Midbrain (tissue), 1 donor: ENCODE measurements at regions not wholly inside any gene's neighbourhood (a gene's known extent, or its start where the extent isn't known, plus 50 kb on each side); places are given as distances from the start of the nearest gene placed in this dataset.
"Not testable (repeated sequence)": the region's sequence is repeated elsewhere in the genome, so short reads cannot be mapped to it uniquely, and the experiment has no call there.

Source experiments
- DNase-seq: peaks from one replicate; lab custom pipeline; 2025; lab: John Stamatoyannopoulos, UW

DNA sequence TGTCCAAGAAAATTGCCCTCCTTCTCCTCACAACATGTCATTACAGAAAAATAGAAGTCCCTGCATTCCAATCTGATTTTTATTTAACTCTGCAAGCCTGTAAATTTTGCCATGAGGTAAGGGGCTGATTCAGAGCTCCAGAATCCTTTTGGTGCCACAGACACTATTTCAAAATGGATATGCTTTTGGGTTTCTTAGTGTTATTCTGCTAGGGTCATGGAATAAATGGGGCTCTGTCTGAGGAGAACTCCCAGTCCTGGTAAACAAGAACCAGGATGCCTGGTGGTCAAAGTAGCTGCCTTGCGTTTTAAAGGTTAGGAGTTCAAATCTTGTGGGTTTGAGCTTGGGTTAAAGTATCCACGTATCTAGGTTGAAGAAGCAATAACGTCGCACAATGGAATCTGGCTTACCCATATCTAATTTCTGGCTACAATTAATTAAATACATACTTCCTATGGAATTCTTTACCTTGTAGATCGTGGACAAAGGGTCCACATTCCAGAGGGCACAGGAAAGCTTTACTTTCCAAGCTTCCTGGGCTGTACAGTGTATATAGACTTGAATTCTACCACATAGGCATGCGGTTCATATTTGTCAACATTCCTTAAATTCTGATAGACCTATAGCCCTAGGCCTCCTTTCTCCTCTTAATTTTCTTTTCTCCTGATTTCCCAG, 98.0 kb upstream of the CDC42BPA start:
- DNase-seq = no peak

DNA sequence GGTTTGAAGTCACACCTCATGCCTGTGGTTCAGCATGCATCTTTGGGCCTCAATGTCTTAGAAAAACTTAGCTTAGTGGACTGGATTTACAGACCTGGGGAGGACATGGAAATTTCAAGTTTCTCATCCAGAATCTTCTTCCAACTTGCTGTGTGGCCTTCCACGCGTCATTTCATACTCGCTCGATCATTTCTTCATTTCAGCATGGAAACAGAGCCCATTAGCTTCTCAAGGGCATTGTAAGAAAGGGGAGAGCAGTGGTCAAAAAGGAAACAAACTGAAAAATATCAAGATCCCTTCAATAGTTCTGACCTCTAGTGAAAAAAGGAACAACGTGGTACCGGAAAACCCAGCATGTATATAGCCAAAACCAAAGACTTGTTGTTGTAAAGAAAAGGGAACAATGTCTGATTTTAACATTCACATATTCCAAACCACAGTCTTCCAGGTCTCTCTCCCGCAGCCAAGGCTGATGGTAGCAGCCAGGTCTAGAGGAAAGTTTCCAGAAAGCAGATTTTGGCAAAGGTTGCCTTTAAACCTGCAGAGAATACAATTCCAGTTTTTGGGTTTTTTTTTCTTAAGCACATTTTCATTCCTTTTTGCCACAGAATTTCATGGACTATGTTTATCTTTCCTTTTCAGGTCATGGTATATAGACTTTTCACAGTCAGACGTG, 97.0 kb upstream of the CDC42BPA start:
- no peak for DNase-seq

DNA sequence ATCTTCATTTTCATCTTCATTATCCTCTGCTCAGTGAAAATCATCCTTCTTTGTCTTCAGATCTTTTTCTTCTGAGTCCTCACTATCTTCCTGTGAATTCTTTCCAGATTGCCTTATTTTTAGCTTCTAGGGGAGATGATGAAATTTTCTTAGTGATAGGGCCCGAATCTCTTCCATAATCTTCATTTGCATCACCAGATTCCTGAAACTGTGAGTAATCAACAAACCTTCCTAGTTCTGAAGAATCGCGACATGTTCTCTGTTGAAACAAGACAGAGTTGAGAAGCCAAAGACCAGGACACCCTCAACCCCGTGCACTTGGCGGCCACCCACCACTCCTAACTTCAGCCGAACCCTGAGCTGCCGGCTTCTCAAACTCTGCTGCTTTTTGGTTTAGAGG, 92.8 kb upstream of the CDC42BPA start:
- DNase-seq = no peak

DNA sequence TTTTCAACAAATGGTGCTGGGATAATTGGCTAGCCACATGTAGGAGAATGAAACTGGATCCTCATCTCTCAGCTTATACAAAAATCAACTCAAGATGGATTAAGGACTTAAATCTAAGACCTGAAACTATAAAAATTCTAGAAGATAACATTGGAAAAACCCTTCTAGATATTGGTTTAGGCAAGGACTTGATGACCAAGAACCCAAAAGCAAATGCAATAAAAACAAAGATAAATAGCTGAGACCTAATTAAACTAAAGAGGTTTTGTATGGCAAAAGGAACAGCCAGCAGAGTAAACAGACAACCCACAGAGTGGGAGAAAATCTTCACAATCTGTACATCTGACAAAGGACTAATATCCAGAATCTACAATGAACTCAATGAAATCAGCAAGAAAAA, 88.0 kb upstream of the CDC42BPA start:
- DNase-seq = not testable (repeated sequence)

DNA sequence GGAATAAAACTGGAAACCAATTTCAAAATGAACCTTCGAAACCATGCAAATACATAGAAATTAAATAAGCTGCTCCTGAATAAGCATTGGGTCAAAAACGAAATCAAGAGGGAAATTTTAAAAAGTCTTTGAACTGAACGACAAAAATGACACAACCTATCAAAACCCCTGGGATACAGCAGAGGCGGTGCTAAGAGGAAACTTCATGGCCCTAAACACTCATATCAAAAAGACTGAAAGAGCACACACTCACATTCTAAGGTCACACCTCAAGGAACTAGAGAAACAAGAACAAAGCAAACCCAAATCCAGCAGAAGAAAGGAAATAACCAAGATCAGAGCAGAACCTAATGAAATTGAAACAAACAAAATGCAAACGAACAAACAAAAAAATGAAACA, 85.2 kb upstream of the CDC42BPA start:
- DNase-seq = no peak

DNA sequence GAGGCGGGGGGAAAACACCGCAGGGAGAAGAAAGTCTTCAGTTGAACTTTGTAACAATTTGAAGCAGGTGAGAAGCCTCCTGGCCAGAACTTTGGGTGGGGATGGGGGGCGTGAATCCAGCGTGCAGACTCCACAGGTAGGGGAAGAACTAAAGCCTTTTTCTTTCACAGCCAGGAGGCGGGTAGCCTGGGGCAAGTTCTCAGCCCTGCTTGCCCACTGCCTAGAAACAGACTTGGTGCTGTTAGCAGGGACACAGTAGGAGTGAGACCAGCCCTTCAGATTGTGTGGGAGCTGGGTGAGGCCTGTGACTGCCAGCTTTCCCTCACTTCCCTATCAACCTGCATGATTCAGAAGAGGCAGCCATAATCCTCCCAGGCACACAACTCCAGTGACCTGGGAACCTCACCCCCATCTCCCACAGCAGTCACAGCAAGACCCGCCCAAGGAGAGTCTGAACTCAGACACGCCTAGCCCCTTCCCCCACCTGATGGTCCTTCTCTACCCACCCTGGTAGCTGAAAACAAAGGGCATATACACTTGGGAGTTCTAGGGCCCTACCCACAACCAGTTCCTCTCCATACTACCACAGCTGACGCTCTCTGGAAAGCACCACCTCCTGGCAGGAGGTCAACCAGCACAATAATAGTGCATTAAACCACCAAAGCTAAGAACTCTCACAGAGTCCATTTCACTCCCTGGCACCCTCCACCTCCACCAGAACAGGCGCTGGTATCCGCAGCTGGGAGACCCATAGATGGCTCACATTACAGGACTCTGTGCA, 83.5 kb upstream of the CDC42BPA start:
- no peak for DNase-seq

DNA sequence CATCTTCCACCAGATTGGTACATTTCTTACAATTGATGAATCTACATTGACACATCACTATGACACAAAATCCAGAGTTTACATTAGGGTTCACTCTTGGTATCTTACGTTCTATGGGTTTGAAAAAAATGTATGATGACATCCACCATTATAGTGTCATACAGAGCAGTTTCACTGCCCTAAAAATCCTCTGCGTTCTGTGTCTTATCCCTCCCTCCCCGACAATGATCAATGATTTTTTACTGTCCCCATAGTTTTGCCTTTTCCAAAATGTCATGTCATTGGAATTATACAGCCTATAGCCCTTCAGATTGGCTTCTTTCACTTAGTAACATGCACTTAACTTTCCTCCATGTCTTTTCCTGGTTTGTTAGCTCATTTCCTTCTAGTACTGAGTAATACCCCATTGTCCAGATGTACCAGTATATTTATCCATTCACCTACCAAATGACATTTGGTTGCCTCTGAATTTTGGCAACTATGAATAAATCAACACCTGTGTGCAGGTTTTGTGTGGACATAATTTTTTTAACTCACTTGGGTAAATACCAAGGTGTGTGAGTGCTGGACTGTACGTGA, 80.9 kb upstream of the CDC42BPA start:
- DNase-seq = no peak

DNA sequence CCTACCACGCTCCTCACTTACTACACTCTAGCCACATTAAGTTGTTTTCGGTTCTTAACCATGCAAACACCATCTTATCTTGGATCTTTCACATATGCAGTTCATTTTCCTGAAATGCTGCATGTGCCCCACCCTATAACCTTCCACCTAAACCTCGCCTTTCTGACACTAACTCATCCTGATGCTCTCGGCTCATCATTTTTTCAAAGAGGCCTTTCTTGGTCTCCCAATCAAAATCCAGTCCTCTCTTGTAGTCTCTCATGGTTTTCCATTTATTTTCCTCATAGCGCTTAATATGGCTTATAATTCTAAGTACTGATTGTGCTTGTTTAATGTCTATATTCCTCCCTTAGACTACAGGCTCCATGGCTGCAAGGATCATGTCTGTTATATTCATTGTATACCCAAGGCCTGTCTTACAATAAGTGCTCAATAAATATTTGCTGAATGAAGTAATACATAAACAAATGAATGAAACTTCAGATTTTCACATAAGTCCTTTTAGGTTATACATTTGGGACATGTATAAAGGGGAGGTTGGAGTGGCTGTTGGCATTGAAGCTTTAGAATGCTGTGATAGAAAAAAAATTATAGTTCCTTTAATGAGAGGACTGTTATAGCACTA, 79.2 kb upstream of the CDC42BPA start:
- no peak for DNase-seq

DNA sequence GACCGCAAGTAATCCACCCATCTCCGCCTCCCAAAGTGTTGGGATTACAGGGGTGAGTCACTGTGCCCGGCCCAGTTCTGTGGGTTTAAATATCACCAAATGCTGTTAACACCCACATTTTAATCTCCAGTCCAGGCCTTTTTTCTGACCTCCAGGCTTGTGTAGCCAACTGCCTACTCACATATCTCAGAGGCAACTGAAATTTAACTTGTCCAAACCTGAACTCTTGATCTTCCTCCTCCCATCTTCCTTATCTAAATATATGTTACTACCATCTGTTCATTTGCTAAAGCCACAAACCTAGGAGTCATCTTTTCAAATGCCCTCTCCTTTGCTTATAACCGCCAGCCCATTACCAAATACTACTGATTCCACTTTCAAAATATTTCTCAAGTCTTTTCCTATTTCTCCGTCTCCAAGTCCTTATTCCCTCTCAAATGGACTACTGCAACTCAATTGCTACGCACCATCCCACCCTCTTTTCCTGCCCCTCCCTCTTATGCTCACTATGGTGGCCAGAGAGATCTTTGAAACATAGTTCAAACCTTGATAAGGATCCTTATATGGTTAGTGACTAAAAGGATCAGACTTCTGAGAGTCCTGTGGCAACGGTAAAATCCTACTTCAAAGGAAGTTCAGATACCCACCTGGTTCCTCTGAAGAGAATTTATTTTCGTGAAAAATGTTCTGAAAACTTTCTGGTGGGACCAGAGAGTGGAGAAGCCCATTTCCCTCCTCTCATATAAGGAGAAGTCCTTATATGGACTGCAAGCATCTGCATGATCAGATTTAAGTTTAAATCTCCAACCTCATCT, 78.5 kb upstream of the CDC42BPA start:
- no peak for DNase-seq

DNA sequence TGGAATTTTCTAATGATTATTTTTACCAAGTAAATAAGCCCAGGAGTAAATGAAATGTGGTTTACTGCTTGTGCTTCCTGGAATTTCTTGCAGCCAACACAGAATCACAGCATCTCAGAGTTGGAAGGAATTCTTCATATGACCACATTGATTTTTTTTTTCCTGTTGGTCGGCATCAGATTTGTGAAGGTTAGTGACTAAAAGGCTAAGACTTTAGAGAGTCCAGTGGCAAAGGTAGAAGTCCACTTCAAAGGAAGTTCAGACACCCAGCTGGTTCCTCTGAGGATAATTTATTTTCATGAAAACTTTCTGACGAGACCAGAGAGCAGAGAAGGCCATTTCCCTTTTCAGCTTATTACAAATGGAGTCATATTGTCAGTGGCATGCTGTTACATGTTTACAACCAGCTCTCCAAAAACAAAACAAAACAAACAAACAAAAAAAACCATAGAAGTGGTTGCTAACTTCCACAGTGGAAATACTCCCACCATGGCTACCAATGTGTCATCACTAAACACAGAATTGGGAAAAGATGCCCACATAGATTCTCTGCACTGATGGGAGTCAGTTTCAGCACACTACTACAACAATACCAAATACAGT, 77.2 kb upstream of the CDC42BPA start:
- DNase-seq = no peak

DNA sequence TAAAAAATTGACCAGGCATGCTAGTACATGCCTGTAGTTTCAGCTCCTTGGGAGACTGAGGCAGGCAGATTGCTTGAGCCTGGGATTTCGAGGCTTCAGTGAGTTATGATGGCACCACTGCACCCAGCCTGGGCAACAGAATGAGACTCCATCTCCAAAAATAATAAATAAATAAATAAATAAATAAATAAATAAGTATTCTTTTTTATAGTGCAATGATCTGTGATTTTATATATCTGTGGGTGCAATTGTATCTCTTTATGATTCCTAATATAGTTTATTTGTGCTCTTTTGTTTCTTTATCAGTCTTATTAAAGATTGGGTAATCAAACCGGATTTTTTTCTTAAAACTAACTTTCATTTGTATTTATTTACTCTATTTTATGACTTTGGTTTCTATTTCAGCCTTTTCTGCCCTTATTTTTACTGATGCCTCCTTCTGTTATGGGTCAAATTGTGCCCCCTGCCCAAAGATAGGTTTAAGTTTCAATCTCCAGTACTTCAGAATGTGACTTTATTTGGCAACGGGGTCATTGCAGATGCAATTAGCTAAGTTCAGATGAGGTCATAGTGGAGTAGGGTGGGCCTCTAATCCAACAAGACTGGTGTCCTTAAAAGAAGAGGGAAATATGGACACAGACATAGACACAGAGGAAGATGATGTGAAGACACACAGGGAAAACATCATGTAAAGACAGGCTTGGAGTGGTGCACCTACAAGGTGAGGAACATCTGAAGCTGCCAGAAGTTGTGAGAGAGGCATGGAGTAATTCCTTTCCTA, 74.9 kb upstream of the CDC42BPA start:
- no peak for DNase-seq

DNA sequence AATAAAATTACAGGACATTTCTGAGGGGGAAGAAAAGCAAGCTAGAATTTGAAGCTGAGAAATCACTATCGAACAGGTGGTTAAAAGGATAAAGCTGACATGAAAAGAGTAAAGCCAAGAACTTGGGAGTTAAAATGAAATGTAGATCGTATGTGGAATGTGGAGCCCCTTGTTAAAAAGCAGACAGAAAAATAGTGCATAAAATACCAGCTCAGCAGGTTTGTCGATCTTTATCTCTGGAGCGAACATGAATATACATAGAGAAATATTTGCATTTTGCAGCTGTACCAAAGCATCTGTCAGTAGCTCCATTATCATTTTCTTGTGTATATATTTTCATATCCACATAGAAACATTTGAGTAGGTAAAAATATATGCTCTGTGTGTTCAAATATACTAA, 73.6 kb upstream of the CDC42BPA start:
- no peak for DNase-seq

DNA sequence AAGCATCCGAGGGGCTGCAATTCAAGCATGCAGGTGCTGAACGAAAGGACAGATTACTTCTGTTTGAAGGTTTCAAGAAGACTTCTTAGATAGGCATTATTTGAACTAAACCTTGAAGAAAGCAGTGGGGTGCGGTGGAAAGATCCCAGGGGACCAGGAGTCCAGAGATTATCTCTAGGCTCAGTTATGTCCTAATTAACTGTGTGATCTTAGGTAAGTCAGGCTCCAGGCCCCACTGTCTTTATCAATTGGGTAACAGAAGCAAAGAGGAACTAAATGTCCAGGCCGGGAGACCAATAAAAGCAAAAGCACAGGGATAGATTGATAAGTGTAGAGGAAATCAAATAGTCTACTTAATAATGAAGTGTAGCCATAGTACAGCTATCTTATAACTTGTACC, 72.9 kb upstream of the CDC42BPA start:
- no peak for DNase-seq

DNA sequence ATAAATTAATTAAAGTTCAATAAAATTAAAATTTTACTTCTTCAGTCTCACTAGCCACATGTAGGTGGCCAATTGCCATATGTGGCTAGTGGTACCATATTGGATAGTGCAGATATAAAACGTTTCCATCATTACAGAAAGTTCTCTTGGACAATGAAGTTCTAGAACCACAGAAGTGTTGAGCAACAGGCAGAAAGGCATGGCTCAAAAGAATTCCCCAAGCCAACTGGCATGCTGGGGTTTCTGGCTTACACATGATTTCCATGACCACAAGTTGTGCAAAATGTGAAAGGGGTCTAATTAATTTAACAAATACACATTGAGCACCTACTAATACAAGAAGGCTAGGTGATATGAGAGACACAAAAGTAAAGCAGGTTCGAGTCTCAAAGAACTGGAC, 72.2 kb upstream of the CDC42BPA start:
- DNase-seq = no peak

DNA sequence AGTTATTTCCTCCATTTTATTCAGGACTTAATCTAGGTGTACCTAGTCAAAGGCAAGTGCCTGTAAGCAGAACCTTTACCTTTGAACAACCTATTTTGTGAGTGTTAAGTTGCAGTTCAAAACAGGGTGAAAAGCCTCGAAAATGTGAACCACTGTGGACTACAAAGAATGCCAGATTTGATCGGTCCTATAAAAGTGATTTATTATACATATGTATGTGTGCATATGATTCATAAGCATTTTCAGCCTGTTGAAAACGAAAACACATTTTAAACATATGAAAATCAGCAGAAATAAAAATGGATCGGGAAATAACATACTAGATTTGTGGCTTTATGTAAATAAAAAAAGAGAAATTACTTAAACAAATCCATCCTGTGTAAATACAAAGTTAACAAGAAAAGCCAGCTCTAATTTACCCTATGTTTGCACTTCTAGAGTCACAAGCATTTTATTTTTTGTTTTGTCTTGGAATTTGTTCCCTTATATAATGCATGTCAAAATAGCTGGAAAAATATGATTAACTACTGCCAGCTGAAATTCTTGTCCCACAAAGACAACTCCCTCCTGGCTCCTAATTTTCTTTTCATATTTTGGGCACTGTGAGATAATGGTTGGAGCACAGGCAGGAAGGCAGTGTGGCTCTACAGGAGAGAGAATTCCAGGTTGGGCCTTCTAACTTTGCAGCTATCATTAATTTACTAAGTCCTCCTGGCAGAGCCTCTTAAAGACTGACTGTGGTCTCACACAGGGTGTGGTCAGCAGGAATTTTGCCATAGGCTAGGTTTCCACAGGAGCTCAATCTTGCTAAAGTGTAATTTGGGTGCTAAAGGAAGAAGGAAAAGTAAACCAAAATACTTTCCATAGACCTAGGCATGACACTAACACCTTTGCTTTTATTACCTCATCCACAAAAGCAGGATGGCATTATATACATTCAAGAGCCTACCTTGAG, 70.2 kb upstream of the CDC42BPA start:
- no peak for DNase-seq

DNA sequence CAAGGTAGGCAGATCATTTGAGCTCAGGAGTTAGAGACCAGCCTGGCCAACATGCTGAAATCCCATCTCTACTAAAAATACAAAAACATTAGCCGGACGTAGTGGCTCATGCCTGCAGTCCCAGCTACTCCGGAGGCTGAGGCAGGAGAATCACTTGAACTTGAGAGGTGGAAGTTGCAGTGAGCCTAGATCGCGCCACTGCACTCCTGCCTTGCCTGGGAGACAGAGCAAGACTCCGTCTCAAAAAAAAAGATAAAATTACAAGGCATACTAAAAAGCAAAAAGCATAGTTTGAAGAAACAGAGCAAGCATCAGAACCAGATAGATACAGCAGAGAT, 61.2 kb upstream of the CDC42BPA start:
- no peak for DNase-seq

DNA sequence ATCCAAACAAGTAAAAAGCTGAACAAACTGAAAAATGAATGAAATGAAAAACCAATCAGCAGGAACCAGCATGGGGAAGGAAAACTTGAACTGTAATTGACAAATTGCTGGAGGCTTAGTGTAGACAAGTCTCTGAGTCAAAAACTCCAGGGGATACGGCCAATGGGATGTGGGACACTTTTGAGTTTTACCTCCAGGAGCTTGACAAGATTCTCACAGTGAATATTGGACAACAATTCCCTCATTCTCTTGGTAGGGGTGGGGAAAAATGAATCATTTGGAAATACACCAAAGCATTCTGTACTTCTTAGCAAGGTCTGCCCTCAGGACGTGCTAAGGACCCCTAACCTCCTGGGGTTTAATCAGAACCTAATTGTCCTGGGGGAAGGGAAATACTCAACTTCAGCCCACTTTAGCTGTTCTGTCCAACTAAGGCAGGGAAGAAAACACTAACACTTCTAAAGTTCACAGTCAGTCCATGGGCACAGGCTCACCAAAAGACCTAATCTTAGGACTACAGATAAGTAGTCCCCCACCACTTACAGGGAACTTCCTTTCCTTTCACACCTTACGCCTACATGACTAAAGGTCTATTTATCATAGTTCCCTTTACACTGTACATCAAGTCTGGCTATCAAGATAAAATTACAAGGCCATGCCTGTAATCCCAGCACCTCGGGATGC, 60.7 kb upstream of the CDC42BPA start:
- DNase-seq = no peak

DNA sequence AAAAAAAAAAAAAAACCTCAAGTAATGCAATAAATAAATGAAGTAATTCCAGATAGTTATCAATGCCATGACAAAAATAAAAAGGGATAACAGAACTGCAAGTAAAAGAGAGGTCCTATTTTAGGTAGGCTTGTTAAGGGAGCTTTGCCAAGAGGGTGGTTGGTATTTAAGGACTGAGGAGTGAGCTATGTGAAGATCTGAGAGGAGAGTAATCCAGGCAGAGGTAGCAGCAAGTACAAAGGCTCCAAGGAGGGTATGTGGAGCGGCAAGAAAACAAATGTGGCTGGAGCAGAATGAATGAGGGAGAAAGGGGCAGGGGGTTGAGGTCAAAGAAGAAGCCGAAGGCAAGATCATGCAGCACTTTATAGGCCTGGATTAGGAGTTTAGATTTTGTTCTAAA, 59.9 kb upstream of the CDC42BPA start:
- DNase-seq = no peak

DNA sequence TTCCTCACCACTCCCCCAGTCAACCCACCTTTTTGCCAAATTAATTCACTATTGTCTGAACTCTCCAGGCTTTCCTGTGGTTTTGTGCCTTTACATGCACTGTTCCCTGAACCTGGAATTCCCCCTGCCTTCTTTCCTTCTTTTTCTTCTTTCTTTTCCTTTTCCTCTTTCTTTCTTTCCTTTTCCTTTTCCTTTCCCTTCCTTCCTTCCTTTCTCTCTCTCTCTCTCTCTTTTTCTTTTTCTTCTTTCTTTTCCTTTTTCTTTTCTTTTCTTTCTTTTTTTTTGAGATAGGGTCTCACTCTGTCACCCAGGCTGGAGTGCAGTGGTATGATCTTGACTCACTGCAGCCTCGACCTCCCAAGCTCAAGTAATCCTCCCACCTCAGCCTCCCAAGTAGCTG, 56.6 kb upstream of the CDC42BPA start:
- DNase-seq = no peak
